Mucosa of stomach (tissue), 1 donor: ENCODE measurements at regions not wholly inside any gene's neighbourhood (a gene's known extent, or its start where the extent isn't known, plus 50 kb on each side); places are given as distances from the start of the nearest gene placed in this dataset.

ENCODE experiments used
- H3K27me3 ChIP-seq: one replicate; pipeline ENCODE4 v1.7.0; 2013; ENCODE audit warnings: mild to moderate bottlenecking, low read length; ENCODE audit not compliant: control insufficient read depth, insufficient read depth
- H3K36me3 ChIP-seq: one replicate; pipeline ENCODE4 v1.7.0; 2013; ENCODE audit warnings: low read length; ENCODE audit not compliant: control insufficient read depth, insufficient read depth
- H3K4me1 ChIP-seq: one replicate; pipeline ENCODE4 v1.7.0; 2013; ENCODE audit warnings: mild to moderate bottlenecking, low read length; ENCODE audit not compliant: control insufficient read depth, insufficient read depth
- H3K4me3 ChIP-seq: one replicate; pipeline ENCODE4 v1.7.0; 2013; ENCODE audit warnings: low read length
- H3K9ac ChIP-seq: one replicate; pipeline ENCODE4 v1.7.0; 2013; ENCODE audit warnings: mild to moderate bottlenecking, low read length, moderate library complexity
- H3K9me3 ChIP-seq: one replicate; pipeline ENCODE4 v1.7.0; 2013; ENCODE audit warnings: mild to moderate bottlenecking, low read length, moderate library complexity; ENCODE audit not compliant: control insufficient read depth
- donor health status: Pancreatic carcinoma.

DNA sequence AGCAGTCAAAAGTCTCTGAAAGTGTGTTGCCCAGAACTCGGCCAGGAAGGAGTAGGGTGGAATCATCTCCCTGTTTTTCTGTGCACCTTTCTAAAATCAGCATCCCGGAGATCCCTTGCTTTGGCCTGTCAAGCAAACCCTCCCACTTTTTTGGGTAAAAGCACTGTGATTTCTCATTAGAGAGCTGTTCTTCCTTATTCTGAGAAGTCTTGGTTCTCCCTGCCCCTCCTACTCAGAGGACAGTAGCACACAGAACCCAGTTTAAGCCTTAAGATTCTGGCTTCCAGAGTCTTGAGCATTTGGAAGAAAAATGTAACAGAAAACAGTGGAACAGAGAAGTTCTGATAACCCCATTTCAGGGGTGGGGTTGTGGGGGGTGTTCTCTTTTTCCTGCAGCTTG is 52.6 kb upstream of the KATNAL1 start:
- Histone ChIP-seq H3K36me3 (no peaks in the 10 kb centered on the region), H3K27me3 (no peaks in the 10 kb centered on the region), H3K4me1 (peaks cover 11% of the 10 kb centered on the region), H3K4me3 (no peak overlapping the region), H3K9ac (no peak overlapping the region), H3K9me3 (no peaks in the 10 kb centered on the region)

DNA sequence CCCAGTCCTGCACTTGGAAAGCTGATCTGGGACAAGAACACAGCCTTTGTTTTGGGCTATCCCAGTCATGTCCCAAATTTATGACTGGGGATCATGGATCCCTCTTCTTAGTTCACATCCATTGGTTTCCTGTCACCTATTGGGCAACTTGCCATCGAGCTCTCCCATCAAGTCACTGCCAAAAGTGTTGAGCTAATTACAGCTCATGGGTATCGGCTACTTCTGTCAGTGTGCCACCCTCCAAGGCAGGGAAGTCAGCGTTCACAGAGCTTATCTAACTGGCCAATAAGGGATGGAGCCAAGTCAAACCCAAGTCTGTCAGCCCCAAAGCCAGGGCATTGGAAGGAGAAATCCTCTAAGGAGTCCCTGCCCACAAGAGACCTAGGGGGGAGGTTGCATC is 53.2 kb upstream of the KATNAL1 start:
- H3K27me3 ChIP-seq = no peaks in the 10 kb centered on the region
- H3K36me3 ChIP-seq = no peaks in the 10 kb centered on the region
- no peaks in the 10 kb centered on the region for H3K9me3 ChIP-seq
- H3K4me1 ChIP-seq = peaks cover 11% of the 10 kb centered on the region
- H3K4me3 ChIP-seq = no peak overlapping the region
- no peak overlapping the region for H3K9ac ChIP-seq

DNA sequence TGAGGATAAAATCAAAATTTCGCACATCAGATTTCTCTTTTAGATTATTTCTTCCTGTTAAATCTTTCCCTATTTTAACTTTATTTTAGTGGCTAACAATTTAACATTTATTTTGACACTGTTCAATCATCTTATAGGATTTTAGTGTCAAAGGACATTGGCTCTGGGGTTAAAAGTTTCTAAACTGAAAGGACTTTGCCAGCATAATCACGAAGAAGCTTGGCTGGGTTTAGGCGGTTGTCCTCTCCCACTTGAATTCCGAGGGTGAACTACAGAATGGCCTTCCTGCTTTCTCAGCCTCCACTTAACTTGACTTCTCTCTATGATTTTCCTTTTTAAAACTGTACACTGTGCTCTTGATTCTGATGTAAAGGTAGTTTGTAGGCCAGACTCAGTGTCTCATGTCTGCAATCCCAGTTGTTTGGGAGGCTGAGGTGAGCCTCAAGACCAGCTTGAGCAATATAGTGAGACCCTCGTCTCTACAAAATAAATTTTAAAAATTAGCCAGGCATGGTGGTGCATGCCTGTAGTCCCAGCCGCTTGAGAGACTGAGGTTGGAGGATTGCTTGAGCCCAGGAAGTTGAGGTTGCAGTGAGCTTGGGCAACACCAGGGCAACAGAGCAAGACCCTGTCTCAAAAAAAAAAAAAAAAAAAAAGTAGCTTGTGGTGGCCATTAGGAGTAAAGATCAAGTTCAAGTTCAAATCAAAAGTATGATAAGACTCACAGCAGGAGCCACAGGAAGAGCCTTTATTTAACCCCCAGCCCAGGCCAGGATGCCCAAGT is 54.8 kb upstream of the KATNAL1 start:
- H3K9me3 ChIP-seq = no peaks in the 10 kb centered on the region
- peaks cover 11% of the 10 kb centered on the region for H3K4me1 ChIP-seq
- H3K9ac ChIP-seq = no peak overlapping the region
- H3K27me3 ChIP-seq = no peaks in the 10 kb centered on the region
- no peak overlapping the region for H3K4me3 ChIP-seq
- H3K36me3 ChIP-seq = no peaks in the 10 kb centered on the region

DNA sequence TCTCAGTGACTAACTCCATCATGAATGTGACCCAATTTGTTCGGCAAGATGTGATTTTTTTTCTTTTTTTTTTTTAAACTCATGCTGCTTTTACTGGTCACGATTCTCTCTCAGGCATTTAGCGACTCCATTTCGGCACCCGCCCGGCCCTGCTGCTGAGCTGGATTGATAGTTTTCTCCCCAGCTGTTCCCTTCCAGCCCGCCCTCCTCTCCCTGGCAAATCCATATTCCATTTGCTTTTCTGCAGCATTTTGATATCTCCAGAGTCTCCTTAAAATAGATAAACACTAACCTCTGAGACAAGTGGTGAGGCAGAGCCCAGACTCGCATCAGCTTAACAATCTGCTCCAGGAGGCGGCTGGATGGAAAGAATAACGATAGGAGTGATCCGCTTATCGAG is 55.5 kb upstream of the KATNAL1 start:
- Histone ChIP-seq H3K9me3 (no peaks in the 10 kb centered on the region), H3K4me3 (no peak overlapping the region), H3K27me3 (no peaks in the 10 kb centered on the region), H3K9ac (no peak overlapping the region), H3K4me1 (peaks cover 11% of the 10 kb centered on the region), H3K36me3 (no peaks in the 10 kb centered on the region)

DNA sequence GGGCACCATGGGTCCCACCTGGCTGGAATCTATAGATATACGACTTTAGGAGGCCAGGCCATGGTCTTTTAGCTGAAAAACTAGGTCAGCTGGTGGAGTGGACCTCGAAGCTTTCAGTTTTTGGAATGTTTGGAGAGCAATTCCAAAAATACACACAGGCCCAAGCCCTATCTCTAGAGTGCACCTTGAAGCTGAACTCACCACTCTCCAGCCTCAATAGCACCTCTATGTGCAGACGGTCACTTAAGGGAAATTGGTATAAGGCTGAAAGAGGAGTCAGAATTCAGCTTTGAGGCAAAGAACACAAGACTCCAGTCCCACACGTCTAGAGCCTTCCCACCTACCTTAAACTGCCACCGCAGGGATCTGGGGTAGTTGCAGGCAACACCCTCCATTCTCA is 56.4 kb upstream of the KATNAL1 start:
- H3K4me3 ChIP-seq = no peak overlapping the region
- H3K4me1 ChIP-seq = peaks cover 11% of the 10 kb centered on the region
- H3K36me3 ChIP-seq = no peaks in the 10 kb centered on the region
- H3K9ac ChIP-seq = no peak overlapping the region
- H3K27me3 ChIP-seq = no peaks in the 10 kb centered on the region
- H3K9me3 ChIP-seq = no peaks in the 10 kb centered on the region

DNA sequence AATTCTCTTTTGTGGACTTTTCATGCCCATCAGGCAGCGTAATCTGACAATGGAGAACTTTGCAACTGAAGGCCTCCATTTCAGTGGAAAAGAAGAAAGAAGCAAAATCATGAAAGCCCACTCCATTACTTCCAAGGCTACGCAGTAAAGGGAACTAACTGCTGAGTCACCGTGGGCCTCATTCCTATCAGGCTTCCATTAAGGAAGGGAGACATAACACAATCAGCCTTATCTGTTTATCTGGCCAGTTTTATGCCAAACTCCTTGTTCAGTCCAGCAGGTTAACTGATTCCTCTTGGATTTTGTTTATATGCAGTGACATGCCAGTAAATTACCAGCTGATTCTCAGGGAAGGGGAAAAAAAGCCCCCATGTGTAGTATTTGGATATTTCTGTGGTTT is 56.8 kb upstream of the KATNAL1 start:
- H3K27me3 ChIP-seq = no peaks in the 10 kb centered on the region
- no peaks in the 10 kb centered on the region for H3K36me3 ChIP-seq
- H3K4me3 ChIP-seq = no peak overlapping the region
- H3K4me1 ChIP-seq = peaks cover 11% of the 10 kb centered on the region
- H3K9me3 ChIP-seq = no peaks in the 10 kb centered on the region
- H3K9ac ChIP-seq = no peak overlapping the region

DNA sequence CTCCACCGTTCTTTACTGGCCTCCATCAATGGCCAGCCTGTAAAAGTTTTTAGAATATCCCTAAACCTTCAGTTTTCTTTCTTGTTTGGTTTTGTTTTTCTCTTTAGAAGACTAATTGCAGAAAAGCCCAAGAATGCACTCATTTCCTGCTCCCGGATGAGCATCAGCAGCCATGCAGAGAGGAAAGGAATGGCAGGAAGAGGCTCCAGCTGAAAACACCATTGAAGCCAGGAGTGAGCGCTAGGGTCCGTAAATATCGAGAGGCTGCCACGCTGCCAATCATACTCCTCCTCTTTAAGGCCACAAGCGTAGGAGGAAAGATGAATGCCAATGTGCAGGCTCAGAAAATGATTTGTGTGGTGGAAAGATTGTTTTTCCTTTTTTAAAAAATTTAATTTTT is 57.4 kb upstream of the UBE2L5 start:
- Histone ChIP-seq H3K36me3 (no peaks in the 10 kb centered on the region), H3K9ac (no peak overlapping the region), H3K4me3 (no peak overlapping the region), H3K9me3 (no peaks in the 10 kb centered on the region), H3K4me1 (peaks cover 11% of the 10 kb centered on the region), H3K27me3 (no peaks in the 10 kb centered on the region)

DNA sequence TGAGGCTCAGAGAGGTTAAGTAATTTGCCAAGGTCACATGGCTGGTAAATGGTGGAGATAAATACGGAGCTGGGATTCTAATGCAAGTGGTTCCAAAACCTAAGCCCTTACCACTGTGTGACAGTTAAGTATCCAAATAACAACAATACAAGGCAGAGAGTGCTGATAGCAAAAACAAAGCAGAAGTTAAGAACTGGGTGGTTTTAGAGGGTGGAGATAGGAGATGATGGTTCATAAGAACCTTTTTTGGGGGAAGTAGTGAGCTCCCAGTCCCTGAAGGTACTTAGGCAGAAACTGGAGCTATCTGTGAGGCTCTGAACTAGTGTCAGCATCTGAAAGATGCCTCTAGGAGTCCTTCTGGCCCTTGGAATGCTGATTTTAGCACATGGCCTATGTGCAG is 56.2 kb upstream of the UBE2L5 start:
- no peaks in the 10 kb centered on the region for H3K36me3 ChIP-seq
- no peaks in the 10 kb centered on the region for H3K27me3 ChIP-seq
- H3K9ac ChIP-seq = no peak overlapping the region
- H3K9me3 ChIP-seq = no peaks in the 10 kb centered on the region
- H3K4me1 ChIP-seq = peaks cover 13% of the 10 kb centered on the region
- H3K4me3 ChIP-seq = no peak overlapping the region

DNA sequence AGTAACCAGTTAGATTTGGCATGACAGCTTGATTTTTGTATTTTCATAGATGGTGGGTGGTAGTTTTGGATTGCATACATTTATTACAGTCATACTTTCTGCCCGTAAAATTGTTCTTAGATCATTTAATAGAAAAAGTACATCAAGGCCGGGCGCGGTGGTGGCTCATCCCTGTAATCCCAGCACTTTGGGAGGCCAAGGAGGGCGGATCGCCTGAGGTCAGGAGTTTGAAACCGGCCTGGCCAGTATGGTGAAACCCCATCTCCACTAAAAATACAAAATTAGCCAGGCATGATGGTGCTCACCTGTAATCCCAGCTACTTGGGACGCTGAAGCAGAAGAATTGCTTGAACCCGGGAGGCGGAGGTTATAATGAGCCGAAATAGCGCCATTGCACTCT is 55.0 kb upstream of the UBE2L5 start:
- H3K9ac ChIP-seq = no peak overlapping the region
- H3K9me3 ChIP-seq = no peaks in the 10 kb centered on the region
- no peaks in the 10 kb centered on the region for H3K27me3 ChIP-seq
- no peak overlapping the region for H3K4me3 ChIP-seq
- no peaks in the 10 kb centered on the region for H3K36me3 ChIP-seq
- H3K4me1 ChIP-seq = peaks cover 25% of the 10 kb centered on the region

DNA sequence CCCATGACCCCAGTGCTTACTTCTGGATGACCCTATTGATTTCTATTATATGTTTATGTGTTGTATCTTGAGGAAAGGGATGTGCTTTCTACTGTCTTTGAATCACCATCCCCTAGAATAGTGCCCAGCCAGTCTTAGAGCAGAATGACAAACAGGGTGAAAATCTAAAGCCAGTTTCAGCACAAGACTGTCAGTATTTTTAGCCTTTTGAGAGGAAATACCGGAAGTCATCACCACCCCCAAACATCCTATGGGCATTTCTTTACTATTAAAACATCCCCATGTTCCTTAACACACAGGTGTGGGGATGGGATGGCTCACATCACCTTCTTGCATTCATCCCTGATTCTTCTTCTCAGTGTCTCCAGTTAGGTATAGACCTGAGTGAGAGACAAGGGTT is 52.1 kb upstream of the UBE2L5 start:
- Histone ChIP-seq H3K9ac (no peak overlapping the region), H3K36me3 (no peaks in the 10 kb centered on the region), H3K27me3 (no peaks in the 10 kb centered on the region), H3K4me1 (peaks cover 17% of the 10 kb centered on the region), H3K4me3 (no peak overlapping the region), H3K9me3 (no peaks in the 10 kb centered on the region)

DNA sequence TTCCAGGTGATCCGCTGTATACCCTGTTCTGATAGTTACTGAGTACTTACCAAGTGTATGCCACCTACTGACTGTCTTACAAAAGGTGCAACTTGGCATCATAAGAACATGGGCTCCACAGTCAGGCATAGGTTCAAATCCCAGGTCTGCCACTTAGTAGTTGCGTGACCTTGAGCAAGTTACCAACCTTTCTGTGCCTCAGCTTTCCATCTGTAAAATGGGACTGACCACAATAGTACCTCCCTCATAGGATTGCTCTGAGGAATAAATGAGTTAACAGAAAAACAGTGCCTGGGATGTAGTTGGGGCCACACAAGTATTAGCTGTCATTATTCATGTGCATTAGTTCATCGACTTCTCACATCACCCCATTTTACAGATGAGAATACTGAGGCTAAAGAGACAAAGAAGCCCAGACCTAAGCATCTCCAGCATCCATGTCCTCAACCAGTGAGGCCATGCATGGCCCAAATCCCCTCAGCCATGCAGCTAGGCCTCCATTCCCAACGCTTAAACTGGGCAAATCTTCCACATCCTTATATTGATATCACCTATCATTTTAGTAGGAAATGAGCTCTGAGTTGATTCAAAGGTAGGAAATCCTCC is 51.3 kb upstream of the UBE2L5 start:
- no peaks in the 10 kb centered on the region for H3K9me3 ChIP-seq
- H3K4me3 ChIP-seq = no peak overlapping the region
- H3K36me3 ChIP-seq = no peaks in the 10 kb centered on the region
- no peaks in the 10 kb centered on the region for H3K27me3 ChIP-seq
- H3K9ac ChIP-seq = peak overlapping the region; percentile 55
- peaks cover 17% of the 10 kb centered on the region for H3K4me1 ChIP-seq

DNA sequence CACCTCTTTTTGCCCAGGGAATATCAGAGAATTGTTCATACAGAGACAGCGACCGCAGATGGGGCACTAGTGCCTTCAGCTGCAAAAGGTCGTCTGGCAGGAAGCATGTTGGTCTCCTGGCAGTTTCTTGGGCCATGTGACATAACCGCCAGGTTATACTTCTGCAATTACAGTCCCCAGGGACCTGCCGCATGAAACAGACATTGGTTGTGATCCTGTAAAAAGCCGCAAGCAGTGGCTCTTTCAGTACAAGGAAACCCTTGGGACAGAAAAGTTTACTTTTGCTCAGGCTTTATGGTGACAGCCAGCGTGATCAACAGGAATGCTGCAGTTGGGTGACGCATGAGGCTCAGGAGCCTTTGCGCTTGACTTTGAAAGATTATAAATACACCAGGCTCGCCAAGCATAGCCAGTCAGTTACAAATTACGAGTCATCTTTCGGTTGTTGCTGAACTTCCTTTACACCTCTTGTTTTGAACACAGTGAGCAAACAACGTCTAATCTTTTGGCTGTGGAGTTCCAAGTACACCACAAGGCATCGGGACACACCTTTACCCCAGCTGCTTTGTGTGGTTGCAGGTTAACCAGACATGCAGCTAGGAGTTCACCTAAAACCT is 50.5 kb upstream of the UBE2L5 start:
- Histone ChIP-seq H3K4me3 (no peak overlapping the region), H3K4me1 (peaks cover 20% of the 10 kb centered on the region), H3K9ac (peak overlapping the region; percentile 55)

More for the DNA sequence above, 50.5 kb upstream of the UBE2L5 start:
- H3K9me3 ChIP-seq = no peaks in the 10 kb centered on the region
- no peaks in the 10 kb centered on the region for H3K27me3 ChIP-seq
- H3K36me3 ChIP-seq = no peaks in the 10 kb centered on the region
